HG02973 (cell line): ENCODE measurements at regions not wholly inside any gene's neighbourhood (a gene's known extent, or its start where the extent isn't known, plus 50 kb on each side); places are given as distances from the start of the nearest gene placed in this dataset.

Experiments
- ATAC-seq: cut with Tn5 transposase; IDR thresholded peaks from one replicate; pipeline ENCODE4 v1.9.1; 2021; ENCODE audit warnings: moderate library complexity; ENCODE audit not compliant: unreplicated experiment

DNA sequence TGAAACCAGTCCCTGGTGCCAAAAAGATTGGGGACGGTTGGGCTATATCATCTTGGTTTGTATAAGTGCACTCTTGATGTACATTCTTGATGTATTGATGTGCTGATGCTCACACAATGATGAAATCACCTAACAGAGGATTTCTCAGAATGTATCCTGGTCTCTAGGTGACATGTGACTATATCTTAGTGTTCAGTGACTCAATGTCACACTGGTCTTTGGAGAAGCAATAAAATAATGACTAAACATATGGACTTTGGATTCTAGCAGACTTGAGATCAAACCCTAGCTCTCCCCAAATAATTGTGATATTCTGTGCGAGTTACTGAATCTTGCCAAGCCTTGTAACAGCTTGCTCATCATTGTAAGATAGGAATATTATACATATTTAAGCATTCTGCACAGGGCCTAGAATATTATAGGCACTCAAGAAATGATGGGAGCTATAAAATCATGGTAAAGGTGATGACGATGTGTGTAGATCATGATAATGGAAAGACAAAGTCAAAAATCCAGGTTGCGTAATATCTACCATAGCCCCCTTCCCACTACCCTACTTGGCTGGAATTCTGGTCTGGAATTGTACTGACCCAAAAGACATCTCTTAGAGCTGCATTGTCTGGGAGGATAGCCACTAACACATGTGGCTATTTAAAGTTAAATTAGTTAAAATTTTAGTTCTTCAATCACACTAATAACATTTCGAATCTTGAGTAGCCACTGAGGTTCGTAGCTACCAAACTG is 117.6 kb upstream of the PWP1 start:
- ATAC-seq, result no peak

DNA sequence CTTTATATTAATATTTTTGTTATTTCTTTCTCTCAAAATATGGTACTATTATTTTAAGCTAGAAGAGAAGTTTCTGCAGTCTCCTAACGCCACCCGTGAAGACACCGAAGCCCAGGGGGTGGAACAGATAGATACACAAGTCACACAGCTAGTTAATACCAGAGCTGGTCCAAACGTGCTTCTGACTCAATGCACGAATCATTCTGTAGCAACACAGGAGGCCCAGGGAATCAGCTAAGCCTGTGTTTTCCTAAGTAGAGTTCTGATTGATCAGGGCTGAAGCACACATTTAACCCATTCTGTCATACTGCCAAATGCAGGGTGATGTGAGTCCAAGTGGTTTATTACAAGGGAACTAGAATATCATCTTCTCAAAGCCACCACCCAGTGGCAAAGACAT is 116.9 kb upstream of the PWP1 start:
- ATAC-seq, result no peak

DNA sequence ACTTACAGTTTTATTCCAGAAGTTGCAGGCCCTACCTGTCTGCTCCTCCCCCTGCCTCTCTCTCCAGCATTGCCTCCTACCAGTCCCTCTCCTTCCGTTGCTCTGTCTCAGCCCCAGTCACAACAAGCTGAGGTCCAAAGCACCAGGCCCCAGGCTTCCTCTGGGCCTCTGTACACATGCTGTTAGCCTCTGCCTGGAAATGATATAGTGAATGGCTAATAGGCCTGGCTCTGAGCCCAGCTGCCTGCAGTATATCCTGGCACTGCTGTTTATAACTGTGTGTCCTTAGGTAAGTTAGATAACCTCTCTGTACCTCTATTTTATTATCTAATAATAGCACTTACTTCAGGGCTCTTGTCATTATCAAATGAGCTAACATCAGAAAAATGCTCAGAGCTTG is 114.9 kb upstream of the PWP1 start:
- no peak for ATAC-seq

DNA sequence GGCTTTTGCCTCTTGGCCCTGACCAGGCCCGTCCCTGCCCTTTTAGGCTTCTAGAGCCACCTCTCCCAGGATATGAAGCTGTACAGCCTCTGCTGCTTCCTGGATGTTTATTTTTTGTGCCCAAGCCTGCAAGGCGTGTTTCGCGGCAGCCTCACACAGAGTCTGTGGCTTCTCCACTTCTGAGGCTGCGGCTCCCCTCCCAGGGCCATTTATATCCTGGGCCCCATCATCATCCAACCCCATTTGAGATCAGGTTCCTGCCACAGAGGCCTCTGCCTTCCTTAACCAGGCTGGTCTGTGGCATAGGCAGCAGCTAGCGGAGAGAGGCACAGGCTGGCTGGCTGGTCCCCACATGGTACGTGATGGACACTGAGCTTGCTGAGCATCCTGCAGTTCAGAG is 114.1 kb upstream of the PWP1 start:
- no peak for ATAC-seq

DNA sequence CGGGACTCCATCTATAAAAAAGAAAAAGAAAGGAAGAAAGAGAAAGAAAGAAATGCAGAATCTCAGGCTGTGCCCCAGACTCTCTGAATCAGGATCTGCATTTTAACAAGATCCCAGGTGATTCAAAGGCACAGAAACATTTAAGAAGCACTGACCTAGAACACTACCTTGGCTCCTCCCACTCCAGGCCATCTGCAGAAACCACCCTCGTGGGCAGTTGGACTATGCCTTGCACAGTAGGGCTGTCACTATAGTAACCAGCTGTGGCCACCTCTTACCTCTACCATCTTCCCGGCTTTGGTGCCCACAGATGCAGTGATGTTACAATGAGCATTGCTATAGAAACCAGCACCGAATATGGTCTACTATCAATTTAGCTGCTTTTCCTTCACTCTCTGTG is 110.9 kb upstream of the PWP1 start:
- ATAC-seq, result no peak

DNA sequence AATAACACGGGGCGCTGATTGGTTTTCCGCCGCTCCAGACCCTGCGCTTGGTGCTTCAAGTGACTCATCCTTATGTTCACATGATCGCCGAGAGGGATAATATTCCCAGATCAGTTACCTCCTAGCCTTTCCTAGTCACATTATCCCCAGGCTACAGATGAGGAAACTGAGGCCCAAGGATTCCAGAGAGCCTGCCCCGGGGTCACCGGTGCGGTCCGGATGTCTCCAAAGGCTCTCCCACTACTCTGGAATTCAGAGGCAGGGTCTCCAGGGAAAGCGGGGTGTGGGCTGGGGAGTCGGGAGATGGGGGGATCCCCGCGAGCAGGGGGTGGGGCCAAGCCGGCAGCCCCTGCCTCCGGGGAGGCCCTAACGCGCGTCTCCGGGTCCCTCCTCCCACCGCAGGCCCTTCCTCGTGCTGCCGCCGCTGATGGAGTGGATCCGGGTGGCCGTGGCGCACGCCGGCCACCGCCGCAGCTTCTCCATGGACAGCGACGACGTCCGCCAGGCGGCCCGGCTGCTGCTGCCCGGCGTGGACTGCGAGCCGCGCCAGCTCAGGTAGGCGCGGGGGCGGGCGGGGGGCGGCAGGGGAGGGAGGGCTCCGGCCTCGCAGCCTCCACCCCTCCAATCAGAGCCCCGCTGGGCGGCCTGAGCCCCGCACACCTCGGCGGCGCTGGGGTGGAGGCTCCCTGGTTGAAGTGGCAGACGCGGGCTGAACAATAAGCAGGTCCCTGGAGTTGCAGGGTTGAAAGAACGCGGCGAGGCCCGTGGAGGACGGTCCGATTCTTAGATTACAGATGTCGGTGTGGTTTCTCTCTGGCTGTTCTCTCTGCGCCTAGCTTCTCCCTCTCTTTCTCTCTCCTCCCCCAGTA is 104.6 kb upstream of the PWP1 start:
- no peak for ATAC-seq

DNA sequence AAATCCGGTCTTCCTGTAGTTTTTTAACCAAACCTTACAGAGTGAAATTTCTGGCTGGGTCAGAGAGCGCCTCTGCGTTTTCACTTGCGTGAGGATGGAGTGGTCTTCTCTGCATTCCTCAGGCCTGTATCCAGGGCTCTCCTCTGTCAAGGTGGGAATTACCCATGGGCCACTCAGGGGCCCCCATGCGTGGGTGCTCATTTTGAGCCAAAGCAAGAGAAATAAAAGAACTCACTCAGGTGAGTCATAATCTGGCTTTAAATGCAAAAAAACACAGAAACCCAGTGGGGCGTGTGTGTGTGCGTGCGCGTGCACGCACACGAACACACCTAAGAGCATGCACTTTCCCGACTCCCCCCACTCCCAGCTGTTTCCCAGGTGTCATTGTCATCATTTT is 104.0 kb upstream of the PWP1 start:
- ATAC-seq, result no peak

DNA sequence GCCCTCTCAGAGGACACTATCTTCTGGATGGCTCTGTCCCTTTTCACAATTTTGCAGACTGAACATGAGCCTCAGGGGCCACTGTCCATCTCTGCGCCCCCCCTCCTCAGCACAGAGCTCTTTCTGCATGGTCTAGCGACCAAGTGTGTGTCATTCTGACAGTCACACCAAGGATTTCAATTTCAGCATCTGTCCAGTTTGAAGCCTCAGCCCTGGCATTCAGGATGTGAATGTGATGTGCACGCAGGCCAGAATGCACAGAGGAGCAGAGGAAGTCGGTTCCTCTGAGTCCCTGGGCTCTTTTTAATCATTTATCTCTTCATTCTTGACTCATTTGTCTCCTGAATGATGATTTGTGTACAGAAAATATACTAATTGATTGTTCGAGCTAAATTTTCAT is 102.0 kb upstream of the PWP1 start:
- ATAC-seq, result no peak

DNA sequence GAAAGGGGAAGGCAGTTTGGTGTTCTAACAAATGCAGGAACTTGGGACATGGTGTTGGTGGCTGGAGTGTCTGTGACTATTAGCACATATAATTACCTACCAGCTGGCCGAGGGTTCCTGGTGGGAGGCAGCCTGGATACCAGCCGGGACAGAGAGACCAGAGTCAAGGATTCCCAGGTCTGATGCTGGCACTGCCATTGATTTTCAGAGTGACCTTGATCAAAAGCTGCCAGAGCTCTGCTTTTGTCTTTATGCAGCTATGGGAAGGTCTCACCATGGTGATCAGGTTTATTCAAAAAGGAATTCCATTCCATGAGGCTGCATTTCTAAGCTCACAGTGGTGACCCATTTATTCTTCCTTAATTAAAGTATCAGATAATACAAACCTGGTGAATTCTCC is 101.0 kb upstream of the PWP1 start:
- no peak for ATAC-seq

DNA sequence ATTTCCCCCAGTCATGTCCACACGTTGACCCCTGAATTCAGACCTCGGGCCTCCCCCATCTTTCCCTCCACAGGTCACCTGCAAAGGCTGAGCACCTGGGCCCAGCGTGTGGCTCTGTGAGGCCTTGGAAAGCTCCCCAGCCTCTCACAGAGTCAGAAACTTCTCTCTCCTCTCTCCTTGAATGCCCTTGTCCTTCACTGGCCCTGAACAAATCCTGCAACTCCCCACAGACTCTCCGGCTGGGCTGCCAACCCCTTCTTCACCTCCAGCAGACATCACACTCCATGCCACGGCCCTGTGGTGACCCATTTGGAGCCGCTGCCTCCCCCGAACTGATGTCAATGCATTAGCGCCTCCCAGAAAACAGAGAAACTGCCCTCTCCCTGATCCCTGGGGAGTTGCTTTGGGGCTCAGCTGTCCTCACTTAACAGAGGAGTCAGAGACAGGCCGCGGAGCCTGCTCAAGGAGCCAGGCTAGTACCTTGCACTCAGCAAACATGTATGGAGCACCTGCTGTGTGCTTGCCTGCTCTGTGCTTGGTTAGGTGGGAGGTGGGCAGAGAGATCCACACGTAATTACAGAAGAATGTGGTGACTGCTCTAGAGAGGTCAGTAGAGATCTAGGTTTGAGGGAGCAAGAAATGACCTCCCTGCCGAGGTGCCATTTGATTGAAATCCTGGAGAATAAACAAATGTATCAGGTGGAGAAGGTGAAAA is 99.2 kb upstream of the PWP1 start:
- ATAC-seq, result no peak

DNA sequence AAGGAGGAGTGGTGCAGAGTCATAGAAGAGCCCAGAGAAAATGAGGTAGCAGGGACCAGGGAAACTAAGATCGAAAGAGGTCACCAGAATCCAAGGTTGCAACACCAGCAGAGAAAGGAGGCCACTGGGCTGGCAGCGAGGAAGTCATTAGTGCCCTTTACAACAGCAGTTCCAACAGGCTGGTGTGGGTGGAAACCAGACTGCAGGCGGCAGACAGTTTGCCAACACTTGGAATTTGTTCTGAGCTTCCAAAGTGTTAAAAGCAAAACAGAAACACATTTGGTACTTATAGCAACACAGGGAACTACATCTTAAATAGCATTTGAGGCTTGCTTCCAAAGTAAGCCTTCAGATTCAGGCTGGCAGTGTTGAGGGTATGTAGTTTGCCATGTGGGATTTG is 95.2 kb upstream of the PWP1 start:
- ATAC-seq, result no peak

DNA sequence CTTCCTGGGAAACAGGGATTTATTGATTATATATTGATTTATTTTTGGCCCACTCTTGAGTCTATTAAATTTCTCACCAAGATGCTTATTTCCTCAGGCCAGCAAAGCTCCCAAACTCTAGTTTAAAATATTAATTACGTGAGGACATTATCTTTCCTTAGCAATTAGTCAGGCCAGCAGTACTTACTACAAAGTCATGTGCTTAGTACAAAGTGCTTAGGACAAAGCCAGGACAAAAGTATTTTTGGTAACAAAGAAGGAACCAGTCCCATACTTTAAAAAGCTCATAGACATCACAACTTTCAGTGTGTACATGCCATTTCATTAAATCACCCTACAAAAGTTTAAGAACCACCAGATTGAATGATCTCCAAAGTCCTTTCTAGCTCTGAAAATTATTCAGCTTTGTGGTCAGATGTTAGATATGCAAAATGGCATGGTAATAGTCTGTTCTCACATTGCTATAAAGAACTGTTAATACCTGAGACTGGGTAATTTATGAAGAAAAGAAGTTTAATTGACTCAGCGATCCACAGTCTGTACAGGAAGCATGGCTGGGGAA is 94.7 kb upstream of the PWP1 start:
- ATAC-seq, result no peak

DNA sequence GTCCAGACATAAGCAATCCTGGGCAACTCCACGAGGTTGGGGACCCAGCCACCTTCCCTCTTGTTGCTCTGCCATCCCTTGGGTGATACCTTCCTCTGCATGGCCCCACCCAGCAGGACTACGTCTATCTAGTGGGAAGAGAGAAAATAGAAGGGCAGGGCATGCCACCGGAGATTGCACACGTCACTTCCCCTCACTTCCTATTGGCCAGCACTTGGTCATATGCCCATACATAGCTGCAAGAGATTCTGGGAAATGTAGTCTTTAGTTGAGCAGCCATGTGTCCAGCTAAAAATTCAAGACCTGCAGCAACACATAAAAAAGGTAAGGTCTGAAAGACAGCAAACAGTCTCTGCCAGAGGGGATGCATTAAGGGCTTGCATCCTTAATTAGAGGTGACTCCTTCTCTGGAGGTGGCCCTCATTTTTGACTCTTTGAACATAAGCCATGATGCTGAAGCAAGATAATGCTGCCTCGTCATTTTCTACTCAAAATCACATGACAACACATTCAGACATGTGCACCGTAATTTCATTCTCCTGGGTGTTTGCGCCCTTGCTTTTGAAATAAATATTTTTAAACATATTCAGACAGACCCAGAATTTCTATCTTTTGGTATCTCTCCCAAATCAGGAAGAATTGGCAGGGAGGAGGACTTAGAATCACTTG is 91.8 kb upstream of the PWP1 start:
- no peak for ATAC-seq

DNA sequence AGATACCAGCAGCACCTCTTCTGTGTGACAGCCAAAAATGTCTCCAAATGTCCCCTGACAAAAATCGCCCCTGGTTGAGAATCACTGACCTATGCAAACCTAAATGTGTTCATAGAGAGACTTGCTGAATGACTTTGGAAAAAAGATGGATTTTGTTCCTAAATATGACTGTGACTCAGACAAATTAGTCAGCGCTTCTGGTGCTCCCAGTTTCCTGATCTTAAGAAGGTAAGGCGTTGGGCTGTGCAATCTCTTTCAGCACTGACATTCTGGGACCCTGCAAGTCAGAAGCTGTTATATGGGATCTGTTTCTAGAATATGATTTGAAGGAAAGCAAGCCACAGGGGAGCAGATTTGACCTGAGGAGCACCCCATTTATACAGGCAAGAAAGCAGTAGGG is 90.6 kb upstream of the PWP1 start:
- no peak for ATAC-seq

DNA sequence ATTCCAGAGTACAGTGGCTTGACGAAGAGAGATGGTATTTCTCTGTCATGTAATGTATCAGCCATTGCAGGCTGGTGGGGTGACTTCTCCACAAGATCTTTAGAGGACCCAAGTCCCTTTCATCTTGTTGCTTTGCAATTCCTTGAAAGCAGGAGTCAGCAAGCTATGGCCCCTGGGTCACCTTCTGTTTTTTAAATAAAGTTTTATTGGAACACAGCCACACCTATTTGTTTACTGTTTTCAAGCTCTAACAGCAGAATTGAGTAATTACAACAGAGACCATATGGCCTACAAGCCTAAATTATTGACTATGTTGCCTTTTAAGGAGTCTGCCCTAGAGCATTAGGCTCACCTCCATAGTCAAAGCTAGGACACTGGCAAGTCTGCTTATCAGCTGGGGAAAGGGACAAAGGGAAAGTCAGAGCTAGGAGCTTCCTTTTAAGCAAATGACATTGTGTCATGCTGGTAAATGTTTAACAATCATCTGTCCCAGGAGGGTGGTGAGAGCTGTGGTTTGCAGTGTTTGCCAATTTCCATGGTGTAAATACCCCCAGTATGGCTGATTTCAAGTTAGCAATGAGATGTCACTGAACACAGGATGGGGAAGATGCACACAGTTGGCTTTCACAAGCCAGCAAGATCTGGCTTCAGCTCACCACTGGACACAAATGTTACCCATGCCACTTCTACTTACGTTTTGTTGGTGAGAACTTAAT is 87.7 kb upstream of the PWP1 start:
- no peak for ATAC-seq

DNA sequence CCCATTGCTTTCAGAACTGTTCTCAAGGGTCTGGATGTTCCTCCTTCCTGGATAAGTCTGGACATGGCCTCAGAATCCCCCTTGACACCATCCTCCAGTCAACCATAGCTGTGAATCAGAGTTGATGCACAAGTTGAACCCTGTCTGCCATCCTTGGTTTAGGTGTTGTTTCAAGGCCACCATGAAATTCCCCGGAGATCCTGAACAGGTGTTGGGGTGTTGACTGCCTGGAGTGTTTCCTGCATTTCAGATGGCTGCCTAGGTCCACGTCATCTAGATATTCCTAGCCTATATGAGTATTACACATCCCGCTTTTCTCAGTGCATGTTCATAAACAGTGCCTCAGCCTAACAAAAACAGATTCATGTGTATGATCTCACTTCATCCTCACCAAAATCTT is 86.7 kb upstream of the PWP1 start:
- no peak for ATAC-seq

DNA sequence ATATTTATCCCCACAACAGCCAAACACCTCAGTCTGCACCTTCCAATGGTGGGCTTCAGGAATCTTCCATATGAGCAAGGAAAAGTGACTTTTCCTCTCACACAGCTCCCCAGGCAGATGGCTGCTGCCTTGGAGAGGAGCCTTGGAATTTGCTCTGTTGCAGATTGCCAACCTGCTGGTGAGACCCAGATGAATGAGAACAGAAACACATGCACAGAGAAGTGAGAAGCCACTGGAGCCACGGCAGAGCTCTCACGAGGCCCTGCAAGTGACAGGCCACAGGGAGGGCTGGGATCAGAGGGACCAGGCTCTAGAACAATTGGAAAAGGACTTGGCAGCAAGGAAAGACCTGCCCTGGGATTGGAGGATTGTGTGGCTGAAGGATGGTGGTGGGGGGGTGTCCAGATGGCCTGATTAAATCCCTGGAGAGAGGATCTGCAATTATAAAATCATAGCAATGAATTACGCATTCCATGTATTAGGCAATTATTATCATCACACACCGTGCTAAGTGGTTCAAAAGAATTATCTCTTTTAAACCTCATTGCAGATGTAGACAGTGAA is 84.9 kb upstream of the PWP1 start:
- no peak for ATAC-seq

DNA sequence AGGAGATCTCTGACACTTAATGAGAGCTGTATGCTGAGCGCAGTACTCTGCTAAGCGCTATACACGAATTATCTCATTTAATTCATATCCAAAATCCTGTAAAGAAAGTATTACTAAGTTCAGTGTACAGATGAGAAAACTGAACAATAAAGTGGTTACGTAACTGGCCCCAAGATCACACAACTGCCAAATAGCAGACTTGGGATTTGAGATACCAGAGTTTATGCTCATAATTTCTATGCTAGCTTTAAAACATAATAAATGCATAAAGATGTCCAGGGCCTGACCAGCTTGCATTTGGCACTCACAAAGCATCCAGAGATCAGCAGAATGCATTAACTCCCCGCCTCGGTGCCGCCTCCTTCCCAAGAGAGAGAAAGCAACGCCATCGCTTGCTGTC is 83.2 kb upstream of the PWP1 start:
- no peak for ATAC-seq

DNA sequence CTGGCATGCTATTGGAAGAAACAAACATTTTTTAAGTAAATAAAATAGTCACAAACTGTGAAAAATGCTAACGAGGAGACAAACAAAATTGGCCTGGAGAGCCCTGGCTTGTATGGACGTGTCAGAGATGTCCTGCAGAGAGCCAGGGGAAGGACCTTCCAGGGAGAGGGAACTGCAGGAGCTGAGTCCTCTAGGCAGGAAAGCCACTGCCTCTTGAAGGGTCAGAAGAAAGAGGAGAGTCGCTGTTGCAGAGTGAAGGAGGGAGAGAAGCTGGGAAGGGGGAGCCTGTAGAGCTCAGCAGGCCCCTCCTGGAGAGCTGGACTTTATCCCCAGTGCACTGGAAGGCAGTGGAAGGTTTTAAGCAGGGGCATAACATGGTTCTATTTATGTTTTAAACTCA is 80.3 kb upstream of the PWP1 start:
- no peak for ATAC-seq
